ENCODE measurements at regions not wholly inside any gene's neighbourhood (a gene's known extent, or its start where the extent isn't known, plus 50 kb on each side); places are given as distances from the start of the nearest gene placed in this dataset.

GRCh38 chr2:100643467-100643866 lies 80.7 kb downstream of the PDCL3 start:
- no peak overlapping the region for H3K4ac ChIP-seq (ENCODE audit: low read depth, low read length)
- no peak overlapping the region for H4K5ac ChIP-seq (ENCODE audit: low read length)
- H3K4me3 ChIP-seq (ENCODE audit: low read length): no peak overlapping the region
- whole genome bisulfite sequencing (ENCODE audit: extremely low coverage, insufficient coverage, low lambda C conversion rate): no CpG with 5 or more reads among the region's 3 CpGs
- no peak overlapping the region for H3K9ac ChIP-seq (ENCODE audit: low read length)
- H3K27me3 ChIP-seq (ENCODE audit: insufficient read depth, low read length, poor library complexity): no peaks in the 10 kb centered on the region
- no peaks in the 10 kb centered on the region for H3K36me3 ChIP-seq (ENCODE audit: control insufficient read depth, insufficient read depth, low read length)
- no peaks in the 10 kb centered on the region for H3K79me2 ChIP-seq (ENCODE audit: control insufficient read depth, insufficient read depth, low read length)
- H2BK15ac ChIP-seq (replicated peaks; ENCODE audit: low read depth): no peak overlapping the region
- no peak overlapping the region for H3K4me2 ChIP-seq (ENCODE audit: low read length)
- no peak overlapping the region for H4K8ac ChIP-seq (ENCODE audit: low read depth, low read length)
- DNase-seq: no peak
- H2BK120ac ChIP-seq (ENCODE audit: low read depth, low read length): no peak overlapping the region
- no peaks in the 10 kb centered on the region for H3K79me1 ChIP-seq (ENCODE audit: low read length)
- H3K23ac ChIP-seq (ENCODE audit: low read length): no peak overlapping the region
- H3K27ac ChIP-seq (ENCODE audit: low read depth, low read length): no peak overlapping the region
- no peak overlapping the region for H3K18ac ChIP-seq (ENCODE audit: low read length)
- no peak overlapping the region for H2BK5ac ChIP-seq (ENCODE audit: low read length)
- H3K4me1 ChIP-seq (ENCODE audit: control insufficient read depth, low read depth, low read length): no peaks in the 10 kb centered on the region
- H2AK5ac ChIP-seq (ENCODE audit: low read length): no peak overlapping the region
- H3K56ac ChIP-seq (ENCODE audit: low read length): no peak overlapping the region

- Histone ChIP-seq H3K4me2 (ENCODE audit: low read length) (no peak overlapping the region), H3K56ac (ENCODE audit: low read length) (no peak overlapping the region), H2BK15ac (replicated peaks; ENCODE audit: low read depth) (no peak overlapping the region), H3K4ac (ENCODE audit: low read depth, low read length) (no peak overlapping the region), H4K5ac (ENCODE audit: low read length) (no peak overlapping the region), H3K23ac (ENCODE audit: low read length) (no peak overlapping the region), H3K4me3 (ENCODE audit: low read length) (no peak overlapping the region), H2BK5ac (ENCODE audit: low read length) (no peak overlapping the region), H3K4me1 (ENCODE audit: control insufficient read depth, low read depth, low read length) (no peaks in the 10 kb centered on the region), H3K9ac (ENCODE audit: low read length) (no peak overlapping the region), H3K79me2 (ENCODE audit: control insufficient read depth, insufficient read depth, low read length) (no peaks in the 10 kb centered on the region), H3K27me3 (ENCODE audit: insufficient read depth, low read length, poor library complexity) (no peaks in the 10 kb centered on the region), H3K79me1 (ENCODE audit: low read length) (no peaks in the 10 kb centered on the region), H3K27ac (ENCODE audit: low read depth, low read length) (no peak overlapping the region), H3K18ac (ENCODE audit: low read length) (no peak overlapping the region), H2BK120ac (ENCODE audit: low read depth, low read length) (no peak overlapping the region), H2AK5ac (ENCODE audit: low read length) (no peak overlapping the region), H3K36me3 (ENCODE audit: control insufficient read depth, insufficient read depth, low read length) (no peaks in the 10 kb centered on the region), H4K8ac (ENCODE audit: low read depth, low read length) (no peak overlapping the region)
- DNase-seq: no peak
- WGBS (ENCODE audit: extremely low coverage, insufficient coverage, low lambda C conversion rate): no CpG with 5 or more reads among the region's 6 CpGs
These were observed 81.2 kb downstream of the PDCL3 start for GRCh38 chr2:100643906-100644501.

- no peaks in the 10 kb centered on the region for H3K36me3 ChIP-seq (ENCODE audit: control insufficient read depth, insufficient read depth, low read length)
- no peaks in the 10 kb centered on the region for H3K79me1 ChIP-seq (ENCODE audit: low read length)
- no peaks in the 10 kb centered on the region for H3K27me3 ChIP-seq (ENCODE audit: insufficient read depth, low read length, poor library complexity)
- no peak overlapping the region for H3K9ac ChIP-seq (ENCODE audit: low read length)
- no peak overlapping the region for H2BK120ac ChIP-seq (ENCODE audit: low read depth, low read length)
- H3K4me1 ChIP-seq (ENCODE audit: control insufficient read depth, low read depth, low read length): no peaks in the 10 kb centered on the region
- H3K4ac ChIP-seq (ENCODE audit: low read depth, low read length): no peak overlapping the region
- no peak overlapping the region for H2BK15ac ChIP-seq (replicated peaks; ENCODE audit: low read depth)
- no peak overlapping the region for H3K56ac ChIP-seq (ENCODE audit: low read length)
- H4K5ac ChIP-seq (ENCODE audit: low read length): no peak overlapping the region
- no peak overlapping the region for H2BK5ac ChIP-seq (ENCODE audit: low read length)
- no peak overlapping the region for H2AK5ac ChIP-seq (ENCODE audit: low read length)
- no peak overlapping the region for H3K4me2 ChIP-seq (ENCODE audit: low read length)
- H4K8ac ChIP-seq (ENCODE audit: low read depth, low read length): no peak overlapping the region
- DNase-seq: no peak
- H3K27ac ChIP-seq (ENCODE audit: low read depth, low read length): no peak overlapping the region
- no peaks in the 10 kb centered on the region for H3K79me2 ChIP-seq (ENCODE audit: control insufficient read depth, insufficient read depth, low read length)
- no CpG with 5 or more reads among the region's 8 CpGs for WGBS (ENCODE audit: extremely low coverage, insufficient coverage, low lambda C conversion rate)
- H3K23ac ChIP-seq (ENCODE audit: low read length): no peak overlapping the region
- no peak overlapping the region for H3K4me3 ChIP-seq (ENCODE audit: low read length)
- H3K18ac ChIP-seq (ENCODE audit: low read length): no peak overlapping the region
These were observed 83.1 kb downstream of the PDCL3 start for GRCh38 chr2:100645695-100646429.

GRCh38 chr2:100647709-100648108 lies 84.9 kb downstream of the PDCL3 start:
- no peak overlapping the region for H3K23ac ChIP-seq (ENCODE audit: low read length)
- no peaks in the 10 kb centered on the region for H3K79me1 ChIP-seq (ENCODE audit: low read length)
- no peak overlapping the region for H3K56ac ChIP-seq (ENCODE audit: low read length)
- H2BK120ac ChIP-seq (ENCODE audit: low read depth, low read length): no peak overlapping the region
- H3K4me2 ChIP-seq (ENCODE audit: low read length): no peak overlapping the region
- H3K4me1 ChIP-seq (ENCODE audit: control insufficient read depth, low read depth, low read length): no peaks in the 10 kb centered on the region
- no peak overlapping the region for H4K8ac ChIP-seq (ENCODE audit: low read depth, low read length)
- no peak overlapping the region for H3K18ac ChIP-seq (ENCODE audit: low read length)
- no CpG with 5 or more reads among the region's 1 CpG for WGBS (ENCODE audit: extremely low coverage, insufficient coverage, low lambda C conversion rate)
- no peaks in the 10 kb centered on the region for H3K36me3 ChIP-seq (ENCODE audit: control insufficient read depth, insufficient read depth, low read length)
- H3K4me3 ChIP-seq (ENCODE audit: low read length): no peak overlapping the region
- no peak overlapping the region for H3K27ac ChIP-seq (ENCODE audit: low read depth, low read length)
- no peaks in the 10 kb centered on the region for H3K79me2 ChIP-seq (ENCODE audit: control insufficient read depth, insufficient read depth, low read length)
- no peak for DNase-seq
- no peak overlapping the region for H2BK15ac ChIP-seq (replicated peaks; ENCODE audit: low read depth)
- no peak overlapping the region for H2AK5ac ChIP-seq (ENCODE audit: low read length)
- no peak overlapping the region for H3K9ac ChIP-seq (ENCODE audit: low read length)
- no peak overlapping the region for H3K4ac ChIP-seq (ENCODE audit: low read depth, low read length)
- H2BK5ac ChIP-seq (ENCODE audit: low read length): no peak overlapping the region
- H3K27me3 ChIP-seq (ENCODE audit: insufficient read depth, low read length, poor library complexity): no peaks in the 10 kb centered on the region
- no peak overlapping the region for H4K5ac ChIP-seq (ENCODE audit: low read length)

- Histone ChIP-seq H2BK5ac (ENCODE audit: low read length) (no peak overlapping the region), H3K79me2 (ENCODE audit: control insufficient read depth, insufficient read depth, low read length) (no peaks in the 10 kb centered on the region), H3K36me3 (ENCODE audit: control insufficient read depth, insufficient read depth, low read length) (no peaks in the 10 kb centered on the region), H3K27ac (ENCODE audit: low read depth, low read length) (no peak overlapping the region), H4K5ac (ENCODE audit: low read length) (no peak overlapping the region), H2BK120ac (ENCODE audit: low read depth, low read length) (no peak overlapping the region), H3K4ac (ENCODE audit: low read depth, low read length) (no peak overlapping the region), H3K27me3 (ENCODE audit: insufficient read depth, low read length, poor library complexity) (no peaks in the 10 kb centered on the region), H2AK5ac (ENCODE audit: low read length) (no peak overlapping the region), H3K23ac (ENCODE audit: low read length) (no peak overlapping the region), H3K4me3 (ENCODE audit: low read length) (no peak overlapping the region), H3K18ac (ENCODE audit: low read length) (no peak overlapping the region), H3K56ac (ENCODE audit: low read length) (no peak overlapping the region), H3K4me1 (ENCODE audit: control insufficient read depth, low read depth, low read length) (no peaks in the 10 kb centered on the region), H4K8ac (ENCODE audit: low read depth, low read length) (no peak overlapping the region), H2BK15ac (replicated peaks; ENCODE audit: low read depth) (no peak overlapping the region), H3K9ac (ENCODE audit: low read length) (no peak overlapping the region), H3K79me1 (ENCODE audit: low read length) (no peaks in the 10 kb centered on the region), H3K4me2 (ENCODE audit: low read length) (no peak overlapping the region)
- no peak for DNase-seq
- no CpG with 5 or more reads among the region's 3 CpGs for WGBS (ENCODE audit: extremely low coverage, insufficient coverage, low lambda C conversion rate)
These were observed 87.4 kb downstream of the PDCL3 start for GRCh38 chr2:100650151-100650550.

Measured in mesendoderm (in vitro differentiated cells).